Hypothalamus (tissue), 51 donors: ENCODE measurements at regions not wholly inside any gene's neighbourhood (a gene's known extent, or its start where the extent isn't known, plus 50 kb on each side); places are given as distances from the start of the nearest gene placed in this dataset.
A peak's percentile ranks its signal among the peaks of the same experiment; 100 is the strongest.
"Not testable (repeated sequence)": the region's sequence is repeated elsewhere in the genome, so short reads cannot be mapped to it uniquely, and the experiment has no call there.

ENCODE experiments used
- DNase-seq, 51 donors: peaks; one replicate each; lab custom pipeline; 2025; lab: John Stamatoyannopoulos, UW

- DNase-seq = no peak
Observed at GRCh38 chr9:105091004-105091640, 153.3 kb upstream of the SLC44A1 start.

- DNase-seq = no peak
Observed at GRCh38 chr9:105093685-105094084, 150.8 kb upstream of the SLC44A1 start.

GRCh38 chr9:105098370-105098769 lies 146.1 kb upstream of the SLC44A1 start:
- no peak for DNase-seq

- DNase-seq = no peak
Observed at GRCh38 chr9:105103776-105104175, 140.7 kb upstream of the SLC44A1 start.

GRCh38 chr9:105114318-105114717 lies 130.1 kb upstream of the SLC44A1 start:
- no peak for DNase-seq

GRCh38 chr9:105114964-105115728 lies 129.3 kb upstream of the SLC44A1 start:
- DNase-seq = peak in 8 of 51 donors; percentile 1 to 14 (median 6)

- DNase-seq = no peak
Observed at GRCh38 chr9:105116052-105116868, 128.2 kb upstream of the SLC44A1 start.

- peak in 10 of 51 donors; percentile 2 to 21 (median 12) for DNase-seq
Observed at GRCh38 chr9:105117234-105117633, 127.2 kb upstream of the SLC44A1 start.

- DNase-seq = peak in 5 of 51 donors; percentile 11 to 52 (median 30)
Observed at GRCh38 chr9:105118636-105119035, 125.8 kb upstream of the SLC44A1 start.

- peak in 36 of 51 donors; percentile 11 to 91 (median 62) for DNase-seq
Observed at GRCh38 chr9:105119156-105119555, 125.3 kb upstream of the SLC44A1 start.

GRCh38 chr9:105121861-105122430 lies 122.5 kb upstream of the SLC44A1 start:
- DNase-seq = no peak

GRCh38 chr9:105124598-105124997 lies 119.9 kb upstream of the SLC44A1 start:
- DNase-seq = not testable (repeated sequence)

- peak in 2 of 51 donors; percentile 4 to 30 for DNase-seq
Observed at GRCh38 chr9:105126226-105126625, 118.2 kb upstream of the SLC44A1 start.

- DNase-seq = no peak
Observed at GRCh38 chr9:105127863-105128220, 116.6 kb upstream of the SLC44A1 start.

GRCh38 chr9:105128908-105129600 lies 115.4 kb upstream of the SLC44A1 start:
- no peak for DNase-seq

- DNase-seq = no peak
Observed at GRCh38 chr9:105129731-105130130, 114.7 kb upstream of the SLC44A1 start.

- DNase-seq = no peak
Observed at GRCh38 chr9:105131981-105132380, 112.5 kb upstream of the SLC44A1 start.

GRCh38 chr9:105132606-105133005 lies 111.8 kb upstream of the SLC44A1 start:
- no peak for DNase-seq

GRCh38 chr9:105138306-105138801 lies 106.1 kb upstream of the SLC44A1 start:
- peak in 5 of 51 donors; percentile 6 to 16 (median 8) for DNase-seq
